ENCODE measurements at regions not wholly inside any gene's neighbourhood (a gene's known extent, or its start where the extent isn't known, plus 50 kb on each side); places are given as distances from the start of the nearest gene placed in this dataset.
A peak's percentile ranks its signal among the peaks of the same experiment; 100 is the strongest.

DNA sequence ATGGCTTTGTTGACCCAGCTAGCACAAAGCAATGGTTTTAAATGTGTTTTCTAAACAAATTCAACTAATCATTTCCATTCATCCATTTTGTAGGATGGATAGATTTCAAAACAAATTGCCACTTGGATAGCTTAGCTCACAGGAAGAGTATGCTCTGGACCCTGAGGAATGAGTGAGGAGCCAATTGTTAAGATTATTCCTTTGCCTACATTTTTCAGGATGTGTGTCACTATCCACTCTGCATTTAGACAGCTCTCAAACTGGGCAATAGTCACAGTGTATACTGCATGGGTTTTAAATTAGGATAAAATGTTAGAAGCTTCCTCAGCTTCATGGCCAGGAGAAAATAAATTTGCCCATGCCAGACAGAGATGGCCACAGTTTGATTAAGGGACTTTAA, 605.6 kb upstream of the TEX47 start:
- Histone ChIP-seq H3K4me2 (ENCODE audit: insufficient read depth, low read length, poor library complexity, severe bottlenecking) (no peak overlapping the region), H3K79me1 (ENCODE audit: low read depth, low read length) (no peaks in the 10 kb centered on the region), H3K9ac (ENCODE audit: low read depth, low read length, poor library complexity) (no peak overlapping the region), H3K14ac (ENCODE audit: low read length) (no peak overlapping the region), H2BK15ac (ENCODE audit: low read length) (no peak overlapping the region), H3K23ac (ENCODE audit: low read depth, low read length, poor library complexity) (no peak overlapping the region), H2AK5ac (ENCODE audit: low read depth, low read length) (no peak overlapping the region), H3K27me3 (ENCODE audit: control insufficient read depth in 3 of 3, insufficient read depth in 3 of 3, low read depth in 1 of 3, low read length in 3 of 3) (no peaks in the 10 kb centered on the region), H2AFZ (ENCODE audit: low read length) (peak overlapping the region; percentile 6), H2BK120ac (ENCODE audit: low read depth, low read length) (no peak overlapping the region), H3K4me1 (ENCODE audit: control insufficient read depth in 2 of 2, insufficient read depth in 1 of 2, low read depth in 1 of 2, low read length in 2 of 2) (no peaks in the 10 kb centered on the region), H3K36me3 (replicated peaks in 1 of 2; ENCODE audit: control insufficient read depth in 2 of 2, insufficient read depth in 2 of 2, low read length in 2 of 2) (no peaks in the 10 kb centered on the region), H3K18ac (ENCODE audit: low read length) (no peak overlapping the region), H3K9me3 (replicated peaks in 1 of 2; ENCODE audit: control insufficient read depth in 2 of 2, insufficient read depth in 1 of 2, low read depth in 1 of 2, low read length in 2 of 2) (no peaks in the 10 kb centered on the region), H2BK12ac (ENCODE audit: low read length) (no peak overlapping the region), H3K27ac (replicated peaks; ENCODE audit: low read length) (no peak overlapping the region), H3K4me3 (ENCODE audit: low read length in 2 of 2) (no peak overlapping the region), H2BK5ac (ENCODE audit: low read length) (no peak overlapping the region), H4K8ac (ENCODE audit: low read depth, low read length) (no peak overlapping the region), H4K91ac (ENCODE audit: low read depth, low read length, poor library complexity) (no peak overlapping the region), H3K4ac (ENCODE audit: low read length) (no peak overlapping the region)
- no peak for DNase-seq (ENCODE audit: low spot score)

DNA sequence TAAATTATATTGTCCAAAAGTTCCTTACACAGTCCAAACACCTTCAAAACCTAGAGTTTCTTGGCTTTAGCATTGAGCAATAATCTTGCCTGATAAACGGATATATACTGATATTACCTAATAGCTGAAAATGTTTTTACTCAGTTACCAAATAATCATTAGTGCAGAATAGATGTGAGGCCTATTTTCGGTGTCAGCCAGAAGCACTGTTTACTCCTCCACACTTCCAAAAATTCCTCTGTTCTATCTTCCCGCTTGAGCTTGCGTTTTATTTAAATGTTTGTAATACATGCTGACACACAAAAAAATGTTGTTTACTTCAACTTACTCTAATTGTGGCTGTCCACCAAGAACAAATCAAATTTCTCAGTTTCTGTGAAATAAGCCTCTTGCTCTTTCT, 606.2 kb upstream of the TEX47 start:
- no CpG with 5 or more reads among the region's 4 CpGs for WGBS, 2 donors (ENCODE audit: extremely low coverage in 2 of 2, insufficient read length in 2 of 2, insufficient replicate concordance in 1 of 2)
- Histone ChIP-seq H2AK5ac (ENCODE audit: low read depth, low read length) (no peak overlapping the region), H3K79me1 (ENCODE audit: low read depth, low read length) (no peaks in the 10 kb centered on the region), H3K9ac (ENCODE audit: low read depth, low read length, poor library complexity) (no peak overlapping the region), H3K14ac (ENCODE audit: low read length) (no peak overlapping the region), H4K91ac (ENCODE audit: low read depth, low read length, poor library complexity) (no peak overlapping the region), H2AFZ (ENCODE audit: low read length) (no peak overlapping the region), H3K4me3 (ENCODE audit: low read length in 2 of 2) (no peak overlapping the region), H3K18ac (ENCODE audit: low read length) (no peak overlapping the region), H3K36me3 (replicated peaks in 1 of 2; ENCODE audit: control insufficient read depth in 2 of 2, insufficient read depth in 2 of 2, low read length in 2 of 2) (no peaks in the 10 kb centered on the region), H3K4ac (ENCODE audit: low read length) (no peak overlapping the region), H3K4me1 (ENCODE audit: control insufficient read depth in 2 of 2, insufficient read depth in 1 of 2, low read depth in 1 of 2, low read length in 2 of 2) (no peaks in the 10 kb centered on the region), H3K9me3 (replicated peaks in 1 of 2; ENCODE audit: control insufficient read depth in 2 of 2, insufficient read depth in 1 of 2, low read depth in 1 of 2, low read length in 2 of 2) (no peaks in the 10 kb centered on the region), H2BK5ac (ENCODE audit: low read length) (no peak overlapping the region), H3K23ac (ENCODE audit: low read depth, low read length, poor library complexity) (no peak overlapping the region), H2BK12ac (ENCODE audit: low read length) (no peak overlapping the region), H3K27ac (replicated peaks; ENCODE audit: low read length) (no peak overlapping the region), H2BK15ac (ENCODE audit: low read length) (no peak overlapping the region), H4K8ac (ENCODE audit: low read depth, low read length) (no peak overlapping the region), H3K4me2 (ENCODE audit: insufficient read depth, low read length, poor library complexity, severe bottlenecking) (no peak overlapping the region), H3K27me3 (ENCODE audit: control insufficient read depth in 3 of 3, insufficient read depth in 3 of 3, low read depth in 1 of 3, low read length in 3 of 3) (no peaks in the 10 kb centered on the region), H2BK120ac (ENCODE audit: low read depth, low read length) (no peak overlapping the region)
- no peak for DNase-seq (ENCODE audit: low spot score)

DNA sequence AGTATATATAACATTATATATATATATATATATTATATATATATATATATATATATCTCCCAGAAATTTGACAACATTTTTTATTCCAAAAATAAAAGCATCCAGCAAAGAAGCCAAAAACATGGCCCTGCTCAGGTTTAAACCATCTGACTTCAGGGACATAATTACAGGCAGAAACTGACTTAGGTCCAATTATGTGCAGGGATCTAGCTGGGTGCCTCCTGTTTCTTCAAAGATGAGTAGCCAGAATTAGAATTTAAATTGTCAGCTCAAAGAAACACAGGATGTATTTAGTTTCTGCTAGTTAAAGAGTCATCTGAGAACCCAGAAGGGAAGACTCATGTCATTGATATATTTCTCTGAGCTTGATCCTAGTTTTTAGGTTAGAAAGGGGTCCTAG, 656.4 kb upstream of the TEX47 start:
- no peak overlapping the region for H3K4ac ChIP-seq (ENCODE audit: low read length)
- H4K8ac ChIP-seq (ENCODE audit: low read depth, low read length) = no peak overlapping the region
- H2BK120ac ChIP-seq (ENCODE audit: low read depth, low read length) = no peak overlapping the region
- H2BK5ac ChIP-seq (ENCODE audit: low read length) = no peak overlapping the region
- H2BK15ac ChIP-seq (ENCODE audit: low read length) = no peak overlapping the region
- no peaks in the 10 kb centered on the region for H3K36me3 ChIP-seq (replicated peaks in 1 of 2; ENCODE audit: control insufficient read depth in 2 of 2, insufficient read depth in 2 of 2, low read length in 2 of 2)
- H3K27me3 ChIP-seq (ENCODE audit: control insufficient read depth in 3 of 3, insufficient read depth in 3 of 3, low read depth in 1 of 3, low read length in 3 of 3) = no peaks in the 10 kb centered on the region
- no peaks in the 10 kb centered on the region for H3K4me1 ChIP-seq (ENCODE audit: control insufficient read depth in 2 of 2, insufficient read depth in 1 of 2, low read depth in 1 of 2, low read length in 2 of 2)
- H3K14ac ChIP-seq (ENCODE audit: low read length) = no peak overlapping the region
- H3K79me1 ChIP-seq (ENCODE audit: low read depth, low read length) = no peaks in the 10 kb centered on the region
- H2BK12ac ChIP-seq (ENCODE audit: low read length) = no peak overlapping the region
- no peak overlapping the region for H4K91ac ChIP-seq (ENCODE audit: low read depth, low read length, poor library complexity)
- H3K4me3 ChIP-seq (ENCODE audit: low read length in 2 of 2) = no peak overlapping the region
- H3K4me2 ChIP-seq (ENCODE audit: insufficient read depth, low read length, poor library complexity, severe bottlenecking) = no peak overlapping the region
- H2AK5ac ChIP-seq (ENCODE audit: low read depth, low read length) = no peak overlapping the region
- H2AFZ ChIP-seq (ENCODE audit: low read length) = no peak overlapping the region
- H3K9ac ChIP-seq (ENCODE audit: low read depth, low read length, poor library complexity) = no peak overlapping the region
- no peak overlapping the region for H3K18ac ChIP-seq (ENCODE audit: low read length)
- no peak overlapping the region for H3K23ac ChIP-seq (ENCODE audit: low read depth, low read length, poor library complexity)
- no peak overlapping the region for H3K27ac ChIP-seq (replicated peaks; ENCODE audit: low read length)
- no peak for DNase-seq (ENCODE audit: low spot score)
- H3K9me3 ChIP-seq (replicated peaks in 1 of 2; ENCODE audit: control insufficient read depth in 2 of 2, insufficient read depth in 1 of 2, low read depth in 1 of 2, low read length in 2 of 2) = no peaks in the 10 kb centered on the region

- H3K27ac ChIP-seq (replicated peaks; ENCODE audit: low read length) = no peak overlapping the region
- H3K18ac ChIP-seq (ENCODE audit: low read length) = no peak overlapping the region
- H3K23ac ChIP-seq (ENCODE audit: low read depth, low read length, poor library complexity) = no peak overlapping the region
- no peak overlapping the region for H2BK120ac ChIP-seq (ENCODE audit: low read depth, low read length)
- H3K9ac ChIP-seq (ENCODE audit: low read depth, low read length, poor library complexity) = no peak overlapping the region
- H3K9me3 ChIP-seq (replicated peaks in 1 of 2; ENCODE audit: control insufficient read depth in 2 of 2, insufficient read depth in 1 of 2, low read depth in 1 of 2, low read length in 2 of 2) = no peaks in the 10 kb centered on the region
- no peaks in the 10 kb centered on the region for H3K36me3 ChIP-seq (replicated peaks in 1 of 2; ENCODE audit: control insufficient read depth in 2 of 2, insufficient read depth in 2 of 2, low read length in 2 of 2)
- no peak overlapping the region for H3K4ac ChIP-seq (ENCODE audit: low read length)
- no peak overlapping the region for H2AFZ ChIP-seq (ENCODE audit: low read length)
- DNase-seq (ENCODE audit: low spot score) = no peak
- H3K4me2 ChIP-seq (ENCODE audit: insufficient read depth, low read length, poor library complexity, severe bottlenecking) = no peak overlapping the region
- H4K8ac ChIP-seq (ENCODE audit: low read depth, low read length) = no peak overlapping the region
- no peak overlapping the region for H3K4me3 ChIP-seq (ENCODE audit: low read length in 2 of 2)
- H2AK5ac ChIP-seq (ENCODE audit: low read depth, low read length) = no peak overlapping the region
- no peaks in the 10 kb centered on the region for H3K79me1 ChIP-seq (ENCODE audit: low read depth, low read length)
- H3K14ac ChIP-seq (ENCODE audit: low read length) = no peak overlapping the region
- H2BK5ac ChIP-seq (ENCODE audit: low read length) = no peak overlapping the region
- no peaks in the 10 kb centered on the region for H3K4me1 ChIP-seq (ENCODE audit: control insufficient read depth in 2 of 2, insufficient read depth in 1 of 2, low read depth in 1 of 2, low read length in 2 of 2)
- no CpG with 5 or more reads among the region's 1 CpG for WGBS, 2 donors (ENCODE audit: extremely low coverage in 2 of 2, insufficient read length in 2 of 2, insufficient replicate concordance in 1 of 2)
- no peak overlapping the region for H2BK12ac ChIP-seq (ENCODE audit: low read length)
- no peaks in the 10 kb centered on the region for H3K27me3 ChIP-seq (ENCODE audit: control insufficient read depth in 3 of 3, insufficient read depth in 3 of 3, low read depth in 1 of 3, low read length in 3 of 3)
- H4K91ac ChIP-seq (ENCODE audit: low read depth, low read length, poor library complexity) = no peak overlapping the region
- no peak overlapping the region for H2BK15ac ChIP-seq (ENCODE audit: low read length)
Measured at GRCh38 chr7:89456556-89456955, 661.0 kb upstream of the TEX47 start.

Data from neuronal stem cell (in vitro differentiated cells).